Fibroblast of pulmonary artery (primary cell): ENCODE measurements at regions not wholly inside any gene's neighbourhood (a gene's known extent, or its start where the extent isn't known, plus 50 kb on each side); places are given as distances from the start of the nearest gene placed in this dataset.
A peak's percentile ranks its signal among the peaks of the same experiment; 100 is the strongest.

Source experiments
- DNase-seq: peaks from one replicate; pipeline ENCODE4 v3.0.0-alpha.2; 2010; ENCODE audit warnings: low read depth
- H3K4me3 ChIP-seq: replicated peaks from 2 replicates; pipeline ENCODE4 v1.5.1; 2011; ENCODE audit warnings: low read depth, mild to moderate bottlenecking, control low read depth, low read length, moderate library complexity
- TF ChIP-seq, protein P1 (sequence below): IDR thresholded peaks from 2 replicates; pipeline ENCODE4 v1.5.1; 2011; ENCODE audit warnings: mild to moderate bottlenecking, control low read depth, low read length, inconsistent platforms; ENCODE audit errors: missing control alignments

DNA sequence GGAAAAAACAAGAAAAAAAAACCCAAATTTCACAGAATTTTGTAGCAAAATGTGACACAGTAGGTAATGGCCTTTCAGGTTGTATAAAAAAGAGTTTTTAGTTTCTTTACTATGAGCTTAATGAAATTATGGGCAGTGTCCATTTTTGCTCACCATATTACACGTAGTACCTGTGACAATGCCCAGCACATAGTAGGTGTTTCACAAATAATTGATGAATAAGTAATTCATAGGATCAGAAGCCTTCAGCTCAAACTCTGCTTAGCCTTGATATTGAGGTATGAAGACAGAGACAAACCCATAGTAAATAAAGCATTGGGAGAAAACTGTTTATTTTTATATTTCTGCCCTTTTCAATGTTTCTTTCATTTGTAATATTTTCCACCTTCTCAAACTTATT, 97.2 kb downstream of the LHX9 start:
- H3K4me3 ChIP-seq: no peak overlapping the region
- DNase-seq: no peak
- TF ChIP-seq, protein P1, sequence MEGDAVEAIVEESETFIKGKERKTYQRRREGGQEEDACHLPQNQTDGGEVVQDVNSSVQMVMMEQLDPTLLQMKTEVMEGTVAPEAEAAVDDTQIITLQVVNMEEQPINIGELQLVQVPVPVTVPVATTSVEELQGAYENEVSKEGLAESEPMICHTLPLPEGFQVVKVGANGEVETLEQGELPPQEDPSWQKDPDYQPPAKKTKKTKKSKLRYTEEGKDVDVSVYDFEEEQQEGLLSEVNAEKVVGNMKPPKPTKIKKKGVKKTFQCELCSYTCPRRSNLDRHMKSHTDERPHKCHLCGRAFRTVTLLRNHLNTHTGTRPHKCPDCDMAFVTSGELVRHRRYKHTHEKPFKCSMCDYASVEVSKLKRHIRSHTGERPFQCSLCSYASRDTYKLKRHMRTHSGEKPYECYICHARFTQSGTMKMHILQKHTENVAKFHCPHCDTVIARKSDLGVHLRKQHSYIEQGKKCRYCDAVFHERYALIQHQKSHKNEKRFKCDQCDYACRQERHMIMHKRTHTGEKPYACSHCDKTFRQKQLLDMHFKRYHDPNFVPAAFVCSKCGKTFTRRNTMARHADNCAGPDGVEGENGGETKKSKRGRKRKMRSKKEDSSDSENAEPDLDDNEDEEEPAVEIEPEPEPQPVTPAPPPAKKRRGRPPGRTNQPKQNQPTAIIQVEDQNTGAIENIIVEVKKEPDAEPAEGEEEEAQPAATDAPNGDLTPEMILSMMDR: no peak

DNA sequence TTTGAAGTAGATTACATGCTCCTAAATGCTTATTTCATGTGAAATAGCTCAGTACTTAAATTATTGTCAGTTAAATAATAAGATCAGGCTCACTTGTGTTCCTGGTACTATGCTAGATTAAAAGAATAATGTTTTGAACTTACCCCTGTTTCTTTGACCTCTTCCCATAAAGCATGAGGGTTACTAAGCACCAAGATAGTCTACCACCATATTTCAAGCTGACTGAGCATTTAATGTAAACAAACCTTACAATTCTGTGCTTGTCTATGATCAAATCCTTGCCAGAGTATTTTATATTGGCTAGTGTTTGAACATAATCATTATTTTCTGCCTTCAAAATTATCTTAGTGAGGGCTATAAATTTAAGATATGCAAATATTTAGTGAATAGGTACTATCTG, 98.1 kb downstream of the LHX9 start:
- DNase-seq: no peak
- no peak overlapping the region for H3K4me3 ChIP-seq
- TF ChIP-seq, protein P1: no peak

DNA sequence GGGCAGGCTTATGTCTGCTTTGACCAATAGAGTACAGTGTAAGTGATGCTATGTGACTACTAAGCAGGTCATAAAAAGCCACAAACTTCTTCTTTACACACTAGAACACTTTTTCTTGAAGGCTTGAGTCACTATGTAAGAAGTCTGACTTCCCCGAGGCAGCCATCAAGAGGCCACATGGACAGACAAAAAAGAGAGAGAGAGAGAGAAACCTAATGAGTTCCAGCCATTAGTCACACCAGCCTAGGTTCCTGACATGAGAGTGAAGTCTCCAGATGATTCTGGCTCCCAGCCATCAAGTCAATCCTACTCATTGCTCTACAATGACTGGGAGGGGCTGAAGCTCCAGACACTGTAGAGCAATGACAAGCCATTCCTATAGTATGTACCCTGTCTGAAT, 101.4 kb downstream of the LHX9 start:
- H3K4me3 ChIP-seq: no peak overlapping the region
- peak; percentile 39 for DNase-seq
- TF ChIP-seq, protein P1: no peak

DNA sequence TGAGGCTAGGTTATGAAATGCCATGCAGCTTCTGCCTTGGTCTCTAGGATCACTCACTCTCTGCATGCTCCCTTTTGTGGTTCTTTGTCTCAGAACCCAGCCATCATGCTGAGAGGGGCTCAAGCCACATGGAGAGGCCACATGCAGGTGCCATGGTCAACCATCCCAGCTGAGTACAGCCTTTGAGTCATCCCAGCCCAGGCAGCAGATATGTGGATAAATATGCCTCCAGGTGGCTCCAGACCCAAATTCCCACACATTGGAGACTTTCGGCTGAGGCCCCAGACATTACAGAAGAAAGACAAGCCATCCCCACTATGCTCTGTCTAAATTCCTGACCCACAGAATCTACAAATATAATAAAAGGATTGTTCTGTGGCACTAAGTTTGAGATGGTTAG, 102.0 kb downstream of the LHX9 start:
- TF ChIP-seq, protein P1: no peak
- DNase-seq: no peak
- H3K4me3 ChIP-seq: no peak overlapping the region

DNA sequence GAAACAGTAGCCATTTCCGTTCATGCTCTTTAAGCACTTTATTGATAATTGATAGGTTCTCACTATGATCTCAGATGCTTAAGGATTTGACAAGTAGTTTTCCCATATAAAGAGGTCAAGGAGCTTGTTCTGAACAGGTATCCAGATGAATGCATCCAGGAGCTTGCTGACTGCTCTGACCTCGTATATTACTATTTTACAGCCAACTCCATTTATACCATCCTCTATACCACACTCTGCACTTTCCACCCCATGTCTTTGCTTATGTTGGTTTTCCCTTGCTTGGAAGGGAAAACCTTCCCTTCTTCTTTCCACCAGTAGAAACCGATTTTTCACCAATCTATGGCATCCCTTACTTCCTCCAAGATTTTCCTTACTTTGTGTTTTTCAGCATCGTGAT, 107.2 kb downstream of the LHX9 start:
- no peak for DNase-seq
- no peak overlapping the region for H3K4me3 ChIP-seq
- TF ChIP-seq, protein P1: no peak

DNA sequence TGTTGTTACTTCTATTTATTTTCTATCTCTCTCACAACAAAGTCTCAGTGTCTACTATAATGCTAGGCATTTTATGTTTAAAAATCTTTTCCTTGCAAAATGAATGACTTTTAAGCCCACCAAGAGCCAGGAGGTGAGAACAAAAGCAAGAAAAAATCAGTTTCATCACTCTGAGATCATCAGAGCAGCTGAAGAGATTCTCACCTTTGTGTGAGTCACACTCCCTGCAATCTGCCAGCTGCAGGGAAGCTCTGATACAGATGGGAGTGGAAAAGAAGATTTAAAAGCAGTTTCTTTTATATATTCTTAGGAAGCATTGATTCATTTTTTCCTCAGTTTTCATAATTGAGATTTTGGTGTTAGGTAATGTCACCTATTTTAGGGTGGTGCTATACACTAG, 107.6 kb downstream of the LHX9 start:
- no peak for DNase-seq
- TF ChIP-seq, protein P1: no peak

DNA sequence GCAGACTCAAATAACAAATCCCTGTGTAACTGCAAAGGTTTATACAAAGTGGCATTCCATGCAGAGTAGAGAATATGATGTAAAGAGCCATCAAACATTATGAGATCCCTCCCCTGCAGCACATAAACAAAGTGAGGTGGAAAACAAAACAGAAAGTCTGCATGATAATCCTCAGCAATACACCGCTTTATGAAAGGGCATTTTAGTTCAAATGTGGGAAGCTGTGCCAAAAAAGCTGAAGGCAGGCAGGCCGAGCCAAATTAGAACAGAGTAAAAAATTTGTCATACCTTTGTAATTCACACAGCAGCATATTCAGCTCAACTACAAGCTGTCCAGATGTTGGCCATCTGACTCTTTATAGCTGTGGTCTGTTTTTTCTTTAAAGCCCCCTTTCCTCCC, 113.5 kb downstream of the LHX9 start:
- TF ChIP-seq, protein P1: no peak
- peak; percentile 18 for DNase-seq
- no peak overlapping the region for H3K4me3 ChIP-seq

More for the DNA sequence above, 107.6 kb downstream of the LHX9 start:
- H3K4me3 ChIP-seq: no peak overlapping the region
